ENCODE measurements at regions not wholly inside any gene's neighbourhood (a gene's known extent, or its start where the extent isn't known, plus 50 kb on each side); places are given as distances from the start of the nearest gene placed in this dataset.

GRCh38 chr7:26526265-26526587 is 234.6 kb downstream of the SNX10 start:
- POLR2A ChIA-PET (ENCODE audit: unreplicated experiment) = no interaction called here
- intact Hi-C loops (cut with micrococcal nuclease; ENCODE audit: unreplicated experiment) = no loop called here

GRCh38 chr7:26531926-26532325 is 240.3 kb downstream of the SNX10 start:
- POLR2A ChIA-PET (ENCODE audit: unreplicated experiment) = no interaction called here

More at GRCh38 chr7:26526265-26526587, 234.6 kb downstream of the SNX10 start:
- peaks cover 5% of the 10 kb centered on the region; the same call in 1 of the 2 replicates for H3K9me3 ChIP-seq (ENCODE audit: insufficient read depth, low read depth)
- no peaks in the 10 kb centered on the region for H3F3A ChIP-seq (ENCODE audit: insufficient read depth, low read depth)
- DNase-seq = no peak
- H4K20me1 ChIP-seq (ENCODE audit: insufficient read depth) = no peaks in the 10 kb centered on the region
- no peak overlapping the region for H3K4me2 ChIP-seq
- TF ChIP-seq EZH2 (IDR thresholded peaks at IDR 0.05; ENCODE audit: low read depth) = no peak
- TF ChIP-seq, protein P1, sequence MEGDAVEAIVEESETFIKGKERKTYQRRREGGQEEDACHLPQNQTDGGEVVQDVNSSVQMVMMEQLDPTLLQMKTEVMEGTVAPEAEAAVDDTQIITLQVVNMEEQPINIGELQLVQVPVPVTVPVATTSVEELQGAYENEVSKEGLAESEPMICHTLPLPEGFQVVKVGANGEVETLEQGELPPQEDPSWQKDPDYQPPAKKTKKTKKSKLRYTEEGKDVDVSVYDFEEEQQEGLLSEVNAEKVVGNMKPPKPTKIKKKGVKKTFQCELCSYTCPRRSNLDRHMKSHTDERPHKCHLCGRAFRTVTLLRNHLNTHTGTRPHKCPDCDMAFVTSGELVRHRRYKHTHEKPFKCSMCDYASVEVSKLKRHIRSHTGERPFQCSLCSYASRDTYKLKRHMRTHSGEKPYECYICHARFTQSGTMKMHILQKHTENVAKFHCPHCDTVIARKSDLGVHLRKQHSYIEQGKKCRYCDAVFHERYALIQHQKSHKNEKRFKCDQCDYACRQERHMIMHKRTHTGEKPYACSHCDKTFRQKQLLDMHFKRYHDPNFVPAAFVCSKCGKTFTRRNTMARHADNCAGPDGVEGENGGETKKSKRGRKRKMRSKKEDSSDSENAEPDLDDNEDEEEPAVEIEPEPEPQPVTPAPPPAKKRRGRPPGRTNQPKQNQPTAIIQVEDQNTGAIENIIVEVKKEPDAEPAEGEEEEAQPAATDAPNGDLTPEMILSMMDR (conservative IDR thresholded peaks at IDR 0.05) = no peak
- no peak overlapping the region for H3K4me3 ChIP-seq
- CTCF ChIA-PET = no interaction called here
- peaks cover 2% of the 10 kb centered on the region; the same call in 1 of the 2 replicates for H3K9me2 ChIP-seq (ENCODE audit: insufficient read depth)
- H3K27me3 ChIP-seq (ENCODE audit: insufficient read depth, low read depth) = no peaks in the 10 kb centered on the region
- no peaks in the 10 kb centered on the region; the same call in 1 of the 2 replicates for H3K4me1 ChIP-seq (replicated peaks; ENCODE audit: insufficient read depth)
- H3K79me2 ChIP-seq (ENCODE audit: low read depth) = no peaks in the 10 kb centered on the region
- no TSS peak for BruUV-seq (replicated peaks)
- no peak overlapping the region for H3K27ac ChIP-seq
- H3K36me3 ChIP-seq (ENCODE audit: low read depth) = no peaks in the 10 kb centered on the region
- no peak overlapping the region for H2AFZ ChIP-seq

GRCh38 chr7:26532471-26532870 is 240.8 kb downstream of the SNX10 start:
- DNase-seq = no peak
- Histone ChIP-seq H3K4me3 (no peak overlapping the region), H2AFZ (no peak overlapping the region; the same call in 1 of the 2 replicates), H3K36me3 (ENCODE audit: low read depth) (no peaks in the 10 kb centered on the region), H3K27me3 (ENCODE audit: insufficient read depth, low read depth) (no peaks in the 10 kb centered on the region), H3K4me1 (replicated peaks; ENCODE audit: insufficient read depth) (no peaks in the 10 kb centered on the region), H3K9me2 (ENCODE audit: insufficient read depth) (no peaks in the 10 kb centered on the region), H3K27ac (no peak overlapping the region), H3F3A (ENCODE audit: insufficient read depth, low read depth) (no peaks in the 10 kb centered on the region), H3K9me3 (ENCODE audit: insufficient read depth, low read depth) (no peaks in the 10 kb centered on the region), H3K4me2 (no peak overlapping the region), H4K20me1 (ENCODE audit: insufficient read depth) (no peaks in the 10 kb centered on the region), H3K79me2 (ENCODE audit: low read depth) (no peaks in the 10 kb centered on the region)
- ChIA-PET CTCF (interaction anchor here (0.7 kb wide), 1 partner anchor 10 kb away, joined by 3 read pairs; no protein-coding TSS in a partner anchor), POLR2A (ENCODE audit: unreplicated experiment) (no interaction called here)
- no TSS peak for BruUV-seq (replicated peaks)
- intact Hi-C loops (cut with micrococcal nuclease; ENCODE audit: unreplicated experiment) = no loop called here
- TF ChIP-seq EZH2 (IDR thresholded peaks at IDR 0.05; ENCODE audit: low read depth) = no peak
- TF ChIP-seq, protein P1 (conservative IDR thresholded peaks at IDR 0.05) = no peak

More at GRCh38 chr7:26531926-26532325, 240.3 kb downstream of the SNX10 start:
- BruUV-seq (replicated peaks) = no TSS peak
- Histone ChIP-seq H3K27me3 (ENCODE audit: insufficient read depth, low read depth) (no peaks in the 10 kb centered on the region), H3K4me3 (no peak overlapping the region), H3K4me1 (replicated peaks; ENCODE audit: insufficient read depth) (no peaks in the 10 kb centered on the region), H3K36me3 (ENCODE audit: low read depth) (no peaks in the 10 kb centered on the region), H3K79me2 (ENCODE audit: low read depth) (no peaks in the 10 kb centered on the region), H4K20me1 (ENCODE audit: insufficient read depth) (no peaks in the 10 kb centered on the region), H3K9me3 (ENCODE audit: insufficient read depth, low read depth) (no peaks in the 10 kb centered on the region), H3K9me2 (ENCODE audit: insufficient read depth) (no peaks in the 10 kb centered on the region), H3K4me2 (no peak overlapping the region), H3K27ac (no peak overlapping the region), H3F3A (ENCODE audit: insufficient read depth, low read depth) (no peaks in the 10 kb centered on the region), H2AFZ (no peak overlapping the region; the same call in 1 of the 2 replicates)
- intact Hi-C loops (cut with micrococcal nuclease; ENCODE audit: unreplicated experiment) = no loop called here
- CTCF ChIA-PET = interaction anchor here (0.7 kb wide), 1 partner anchor 11 kb away, joined by 3 read pairs; no protein-coding TSS in a partner anchor
- DNase-seq = no peak
- TF ChIP-seq, protein P1 (conservative IDR thresholded peaks at IDR 0.05) = no peak
- no peak for TF ChIP-seq EZH2 (IDR thresholded peaks at IDR 0.05; ENCODE audit: low read depth)
